Adrenal gland (tissue), 5 donors: ENCODE measurements at regions not wholly inside any gene's neighbourhood (a gene's known extent, or its start where the extent isn't known, plus 50 kb on each side); places are given as distances from the start of the nearest gene placed in this dataset.

Source experiments
- POLR2A ChIP-seq, 2 donors: fragments of 450-650 bp; IDR thresholded peaks; one replicate each; pipeline ENCODE4 v1.6.1; 2017; ENCODE audit warnings: antibody characterized with exemption in 2 of 2, mild to moderate bottlenecking in 2 of 2, moderate library complexity in 1 of 2
- TF ChIP-seq, protein P1 (sequence below), 6 experiments: fragments of 450-650 bp in 4 of 6; fragments of 200-600 bp in 2 of 6; sonication (generic) in 1 of 6; IDR thresholded peaks; 1 replicate in 5 of 6; 2 replicates in 1 of 6; pipeline versions ENCODE4 v1.5.1 to v1.8.0; 2016 to 2021; ENCODE audit warnings: antibody characterized with exemption in 6 of 6, mild to moderate bottlenecking in 2 of 6, moderate library complexity in 1 of 6
- donor health status: DM: no; HTN: no; CAD: no.

DNA sequence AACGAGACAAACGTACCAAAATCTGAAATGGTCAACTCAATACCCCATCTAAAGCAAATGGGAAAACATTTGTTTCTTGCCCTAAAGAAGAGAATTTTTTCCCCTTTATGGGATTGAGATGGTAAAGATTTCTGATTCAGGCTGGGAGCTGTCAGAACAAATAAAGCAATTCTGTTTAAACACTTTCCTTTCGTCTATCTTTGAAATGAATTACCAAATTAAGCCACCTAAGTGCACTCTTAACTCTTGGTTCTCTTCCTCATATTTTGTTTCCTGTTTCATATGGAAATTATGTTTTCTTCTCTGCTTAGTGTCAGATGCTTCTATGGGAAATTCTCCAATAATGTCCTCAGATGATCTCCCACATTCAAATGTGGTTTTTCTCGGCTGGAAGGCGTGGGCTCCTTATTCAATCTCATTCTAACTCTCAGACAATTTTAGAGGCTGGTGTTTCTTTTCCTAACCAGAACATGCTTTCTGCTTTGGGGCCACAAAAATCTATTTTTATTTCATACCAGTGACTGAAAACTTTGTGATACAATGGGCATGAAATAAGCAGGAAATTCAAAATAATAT is 50.3 kb upstream of the HPF1 start:
- TF ChIP-seq, protein P1, sequence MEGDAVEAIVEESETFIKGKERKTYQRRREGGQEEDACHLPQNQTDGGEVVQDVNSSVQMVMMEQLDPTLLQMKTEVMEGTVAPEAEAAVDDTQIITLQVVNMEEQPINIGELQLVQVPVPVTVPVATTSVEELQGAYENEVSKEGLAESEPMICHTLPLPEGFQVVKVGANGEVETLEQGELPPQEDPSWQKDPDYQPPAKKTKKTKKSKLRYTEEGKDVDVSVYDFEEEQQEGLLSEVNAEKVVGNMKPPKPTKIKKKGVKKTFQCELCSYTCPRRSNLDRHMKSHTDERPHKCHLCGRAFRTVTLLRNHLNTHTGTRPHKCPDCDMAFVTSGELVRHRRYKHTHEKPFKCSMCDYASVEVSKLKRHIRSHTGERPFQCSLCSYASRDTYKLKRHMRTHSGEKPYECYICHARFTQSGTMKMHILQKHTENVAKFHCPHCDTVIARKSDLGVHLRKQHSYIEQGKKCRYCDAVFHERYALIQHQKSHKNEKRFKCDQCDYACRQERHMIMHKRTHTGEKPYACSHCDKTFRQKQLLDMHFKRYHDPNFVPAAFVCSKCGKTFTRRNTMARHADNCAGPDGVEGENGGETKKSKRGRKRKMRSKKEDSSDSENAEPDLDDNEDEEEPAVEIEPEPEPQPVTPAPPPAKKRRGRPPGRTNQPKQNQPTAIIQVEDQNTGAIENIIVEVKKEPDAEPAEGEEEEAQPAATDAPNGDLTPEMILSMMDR (IDR thresholded peaks at IDR 0.05): no peak
- no peak for TF ChIP-seq POLR2A (IDR thresholded peaks at IDR 0.05)
